Vagina (tissue), 2 donors: ENCODE measurements at regions not wholly inside any gene's neighbourhood (a gene's known extent, or its start where the extent isn't known, plus 50 kb on each side); places are given as distances from the start of the nearest gene placed in this dataset.

Source experiments
- POLR2A ChIP-seq, 2 donors: fragments of 450-650 bp; IDR thresholded peaks; one replicate each; pipeline ENCODE4 v1.6.1; 2017; ENCODE audit warnings: antibody characterized with exemption in 2 of 2, mild to moderate bottlenecking in 2 of 2, moderate library complexity in 2 of 2
- TF ChIP-seq, protein P1 (sequence below), 3 experiments: fragments of 450-650 bp in 2 of 3; fragments of 200-600 bp in 1 of 3; sonication (generic) in 1 of 3; IDR thresholded peaks; one replicate each; pipeline ENCODE4 v1.5.1; 2017 to 2019; ENCODE audit warnings: antibody characterized with exemption in 3 of 3, mild to moderate bottlenecking in 2 of 3, moderate library complexity in 2 of 3

DNA sequence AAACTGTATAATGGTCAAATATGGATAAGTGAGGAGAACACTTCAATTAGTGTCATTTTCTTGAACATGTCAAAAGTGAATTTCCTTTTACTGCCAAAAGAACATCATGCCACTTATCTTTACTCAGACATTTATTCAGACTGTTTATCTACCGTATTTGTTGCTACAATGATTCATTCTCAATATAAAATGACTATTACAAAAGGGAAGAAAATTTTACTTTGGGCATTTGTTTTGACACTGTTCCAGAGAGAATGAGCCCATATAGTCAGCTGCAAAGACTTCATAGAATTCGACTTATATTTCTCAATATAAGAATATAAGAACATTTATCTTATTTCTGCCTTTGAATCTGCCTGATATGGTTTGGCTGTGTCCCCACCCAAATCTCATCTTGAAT lies 1699.1 kb downstream of the BRINP3 start:
- TF ChIP-seq, protein P1, sequence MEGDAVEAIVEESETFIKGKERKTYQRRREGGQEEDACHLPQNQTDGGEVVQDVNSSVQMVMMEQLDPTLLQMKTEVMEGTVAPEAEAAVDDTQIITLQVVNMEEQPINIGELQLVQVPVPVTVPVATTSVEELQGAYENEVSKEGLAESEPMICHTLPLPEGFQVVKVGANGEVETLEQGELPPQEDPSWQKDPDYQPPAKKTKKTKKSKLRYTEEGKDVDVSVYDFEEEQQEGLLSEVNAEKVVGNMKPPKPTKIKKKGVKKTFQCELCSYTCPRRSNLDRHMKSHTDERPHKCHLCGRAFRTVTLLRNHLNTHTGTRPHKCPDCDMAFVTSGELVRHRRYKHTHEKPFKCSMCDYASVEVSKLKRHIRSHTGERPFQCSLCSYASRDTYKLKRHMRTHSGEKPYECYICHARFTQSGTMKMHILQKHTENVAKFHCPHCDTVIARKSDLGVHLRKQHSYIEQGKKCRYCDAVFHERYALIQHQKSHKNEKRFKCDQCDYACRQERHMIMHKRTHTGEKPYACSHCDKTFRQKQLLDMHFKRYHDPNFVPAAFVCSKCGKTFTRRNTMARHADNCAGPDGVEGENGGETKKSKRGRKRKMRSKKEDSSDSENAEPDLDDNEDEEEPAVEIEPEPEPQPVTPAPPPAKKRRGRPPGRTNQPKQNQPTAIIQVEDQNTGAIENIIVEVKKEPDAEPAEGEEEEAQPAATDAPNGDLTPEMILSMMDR (IDR thresholded peaks at IDR 0.05) = no peak
- no peak for TF ChIP-seq POLR2A (IDR thresholded peaks at IDR 0.05)
